GM19467 (cell line): ENCODE measurements at regions not wholly inside any gene's neighbourhood (a gene's known extent, or its start where the extent isn't known, plus 50 kb on each side); places are given as distances from the start of the nearest gene placed in this dataset.
A peak's percentile ranks its signal among the peaks of the same experiment; 100 is the strongest.
"Not testable (repeated sequence)": the region's sequence is repeated elsewhere in the genome, so short reads cannot be mapped to it uniquely, and the experiment has no call there.

Experiments
- ATAC-seq: cut with Tn5 transposase; IDR thresholded peaks from one replicate; pipeline ENCODE4 v1.9.1; 2021; ENCODE audit warnings: mild to moderate bottlenecking, moderate library complexity; ENCODE audit not compliant: unreplicated experiment

GRCh38 chr10:61818251-61818650 lies 83.2 kb upstream of the ARID5B start:
- not testable (repeated sequence) for ATAC-seq

- ATAC-seq: no peak
Measured at GRCh38 chr10:61819208-61819607, 82.3 kb upstream of the ARID5B start.

- ATAC-seq: no peak
Measured at GRCh38 chr10:61821153-61821552, 80.3 kb upstream of the ARID5B start.

DNA sequence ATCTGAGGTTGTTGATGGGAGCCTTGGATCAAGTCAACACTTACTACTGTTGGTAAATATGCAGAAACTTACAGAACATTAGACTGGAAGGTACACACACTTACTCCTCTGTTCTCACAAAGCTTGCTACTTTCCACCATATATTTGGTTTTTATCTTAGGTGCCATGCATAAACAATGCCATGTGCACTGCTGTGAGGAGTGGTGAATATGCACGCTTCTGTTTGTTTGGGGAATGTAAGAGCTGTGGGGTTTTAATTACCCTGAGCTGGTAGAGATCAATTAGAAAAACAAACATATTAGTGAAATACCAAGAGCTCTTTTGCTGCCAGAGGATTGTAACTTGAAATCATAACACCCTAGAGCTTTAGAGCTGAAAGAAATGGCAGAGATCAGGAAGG lies 79.8 kb upstream of the ARID5B start:
- no peak for ATAC-seq

GRCh38 chr10:61822096-61822495 lies 79.4 kb upstream of the ARID5B start:
- ATAC-seq: no peak

DNA sequence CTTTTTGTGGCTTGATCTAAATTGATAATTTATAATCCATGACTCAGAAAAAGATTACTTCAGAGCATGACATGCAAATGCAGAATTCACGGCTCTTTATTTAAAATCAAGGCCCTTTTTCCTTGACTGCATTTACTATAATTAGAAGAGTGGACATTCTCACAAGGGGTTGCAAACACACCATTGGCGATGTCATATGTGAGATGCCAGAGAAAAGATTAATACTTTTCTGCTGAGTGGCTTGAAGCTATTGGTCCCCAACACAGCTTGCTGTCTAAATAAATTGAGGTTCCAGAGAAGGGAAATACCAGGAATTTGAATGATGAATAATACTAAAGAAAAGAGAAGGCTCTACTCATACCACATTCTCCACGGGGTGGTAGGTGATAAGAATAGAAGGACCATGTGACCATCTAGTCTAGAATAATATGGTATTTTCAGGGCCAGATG lies 78.7 kb upstream of the ARID5B start:
- no peak for ATAC-seq

DNA sequence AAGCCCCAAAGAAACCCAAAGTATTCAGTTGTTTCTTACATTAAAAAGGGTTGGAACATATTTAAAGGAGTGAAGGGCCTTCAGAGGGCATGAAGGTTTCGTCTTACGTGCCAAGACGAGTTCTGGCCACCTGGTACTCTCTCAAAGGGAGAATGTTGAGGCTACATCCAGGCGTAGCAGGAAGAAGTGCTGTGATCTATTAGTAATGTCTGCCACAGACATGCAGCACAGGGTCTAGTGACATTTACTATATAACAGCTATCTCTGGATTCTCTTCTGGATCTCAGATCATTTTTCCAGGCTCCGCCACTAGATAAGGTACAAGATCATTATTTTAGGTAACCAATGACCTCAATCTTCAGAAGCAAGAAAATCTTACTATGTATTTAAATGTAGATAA lies 76.5 kb upstream of the ARID5B start:
- no peak for ATAC-seq

GRCh38 chr10:61825628-61826027 lies 75.9 kb upstream of the ARID5B start:
- ATAC-seq: no peak

- ATAC-seq: no peak
Measured at GRCh38 chr10:61828034-61828433, 73.5 kb upstream of the ARID5B start.

GRCh38 chr10:61828788-61829187 lies 72.7 kb upstream of the ARID5B start:
- no peak for ATAC-seq

DNA sequence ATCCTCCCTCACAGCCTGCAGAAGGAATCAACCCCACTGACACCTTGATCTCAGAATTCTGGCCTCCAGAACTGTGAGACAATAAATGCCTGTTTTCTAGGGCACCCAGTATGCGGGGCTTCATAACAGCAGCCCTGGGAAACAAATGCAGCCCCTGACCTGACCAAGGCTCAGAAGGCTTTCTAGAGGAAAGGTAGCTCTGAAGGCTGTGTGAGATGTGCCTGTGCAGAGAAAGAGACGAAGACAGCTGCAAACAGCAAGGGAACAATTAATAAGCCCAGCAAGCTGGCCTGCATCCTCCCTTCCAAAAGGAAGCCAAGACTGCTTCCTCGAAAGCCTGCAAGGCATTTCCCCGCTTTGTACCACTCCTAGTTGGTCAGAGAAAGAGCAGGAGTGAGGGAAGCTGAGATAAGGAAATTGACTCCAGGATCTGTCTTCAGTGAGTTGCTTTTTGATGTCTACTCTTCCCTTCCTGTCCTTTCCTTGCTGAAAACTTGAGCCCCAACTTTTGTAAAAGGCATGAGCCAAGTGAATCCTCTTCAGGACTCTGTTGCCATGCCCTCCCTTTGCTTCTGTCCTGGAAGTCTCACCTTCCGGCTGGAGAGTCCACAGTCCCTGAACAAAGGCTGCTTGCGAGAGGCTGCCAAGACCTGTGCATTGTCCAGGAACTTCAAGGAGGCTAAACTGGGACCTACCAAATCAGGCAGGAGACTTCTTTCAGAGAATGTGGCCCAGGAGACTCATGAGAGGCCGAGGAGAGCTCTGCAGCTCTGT lies 71.2 kb upstream of the ARID5B start:
- ATAC-seq: no peak

DNA sequence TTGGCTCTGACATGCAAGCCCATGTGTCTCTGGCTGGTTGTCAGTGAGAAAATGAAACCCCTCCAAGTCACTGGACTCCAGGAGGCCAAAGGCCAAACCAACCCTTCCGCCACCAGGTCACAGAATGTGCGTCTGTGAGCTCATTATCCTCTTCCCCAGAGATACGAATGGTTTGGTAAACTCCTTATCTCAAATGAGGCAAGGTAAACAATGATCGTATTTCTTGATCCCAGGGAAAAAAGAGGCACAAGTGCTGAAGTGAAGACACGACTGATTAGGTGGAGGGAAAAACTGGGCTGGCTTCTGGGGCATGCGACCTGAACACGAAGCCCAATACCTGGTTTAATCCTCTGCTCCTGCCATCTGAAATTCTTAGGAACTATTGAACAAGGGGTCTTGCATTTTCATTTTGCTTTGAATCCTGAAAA lies 70.6 kb upstream of the ARID5B start:
- ATAC-seq: no peak

DNA sequence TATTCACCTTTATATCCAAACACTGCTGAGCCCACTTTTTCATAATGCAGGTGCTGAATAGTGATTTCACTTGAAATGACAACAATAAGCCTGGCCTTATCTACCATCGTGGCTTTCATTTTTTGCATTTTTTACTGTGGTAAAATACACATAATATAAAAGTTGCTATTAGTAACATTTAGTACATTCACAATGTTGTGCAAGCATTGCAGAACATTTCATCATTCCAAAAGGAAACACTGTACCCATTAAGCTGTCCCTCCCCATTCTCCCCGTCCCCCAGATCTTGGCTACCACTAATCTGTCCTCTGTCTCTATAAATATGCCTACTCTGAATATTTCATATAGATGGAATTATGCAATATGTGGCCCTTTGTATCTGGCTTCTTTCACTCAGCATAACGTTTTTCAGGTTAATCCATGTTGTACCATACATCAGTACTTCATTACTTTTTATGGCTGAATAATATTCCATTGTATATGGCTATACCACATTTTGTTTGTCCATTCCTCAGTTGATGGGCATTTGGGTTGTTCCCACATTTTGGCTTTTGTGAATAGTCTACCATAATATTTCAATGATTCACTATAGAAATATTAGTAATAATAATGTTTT lies 68.5 kb upstream of the ARID5B start:
- ATAC-seq: no peak

- ATAC-seq: no peak
Measured at GRCh38 chr10:61834519-61834918, 67.0 kb upstream of the ARID5B start.

DNA sequence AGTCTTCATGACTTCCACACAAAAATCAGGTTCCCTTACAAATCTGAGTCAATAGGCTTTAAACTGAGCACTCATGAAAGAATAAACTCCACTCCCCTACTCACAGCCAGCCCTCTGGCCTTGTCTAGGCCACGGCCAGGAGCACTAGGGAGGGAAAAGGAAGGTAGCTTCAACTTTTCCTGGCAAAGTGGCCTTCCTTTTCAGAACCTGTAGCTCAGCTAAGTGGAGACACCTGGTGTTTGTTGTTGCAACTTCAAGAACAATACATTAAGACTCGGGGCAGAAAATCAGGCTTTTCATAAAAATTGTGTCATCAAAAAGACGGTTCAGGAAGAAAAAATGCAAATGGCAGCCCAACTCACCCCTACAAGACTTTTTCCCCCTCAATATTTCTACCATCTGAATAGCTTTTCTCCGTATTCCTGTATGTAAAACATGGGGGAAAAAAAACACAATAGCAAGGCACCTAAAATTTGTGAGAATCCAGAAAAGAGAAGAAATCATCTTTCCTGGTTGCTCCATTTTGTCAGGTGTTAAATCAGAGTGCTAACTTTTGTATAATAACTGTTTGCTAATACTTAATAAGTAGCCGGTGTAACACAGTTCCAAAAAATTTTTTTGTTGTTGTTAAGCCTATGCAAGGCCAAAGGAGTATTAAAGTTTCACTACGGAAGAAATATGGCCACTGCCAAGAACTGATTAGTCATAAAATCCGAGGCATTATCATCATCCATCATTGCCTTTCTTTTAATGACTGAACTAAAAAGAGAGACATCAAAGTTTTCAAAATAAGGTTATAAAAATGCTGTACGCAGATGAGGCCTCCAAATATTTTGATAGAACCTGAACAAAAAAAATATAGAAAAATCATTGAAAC lies 66.2 kb upstream of the ARID5B start:
- peak; percentile 65 for ATAC-seq

GRCh38 chr10:61835946-61836887 lies 65.3 kb upstream of the ARID5B start:
- no peak for ATAC-seq

GRCh38 chr10:61836888-61837754 lies 64.4 kb upstream of the ARID5B start:
- no peak for ATAC-seq

- ATAC-seq: no peak
Measured at GRCh38 chr10:61837755-61838171, 63.7 kb upstream of the ARID5B start.

- no peak for ATAC-seq
Measured at GRCh38 chr10:61839916-61840315, 61.6 kb upstream of the ARID5B start.
